Natural killer cell (primary cell): ENCODE measurements at regions not wholly inside any gene's neighbourhood (a gene's known extent, or its start where the extent isn't known, plus 50 kb on each side); places are given as distances from the start of the nearest gene placed in this dataset.

Experiments
- ATAC-seq, 3 donors: fragments of 150-1000 bp in 2 of 3; fragments of 200-7000 bp in 1 of 3; cut with Tn5 transposase; 1 replicate in 1 of 3; 2 replicates in 2 of 3; pipeline ENCODE4 v1.10.0; 2021; ENCODE audit warnings: mild to moderate bottlenecking in 2 of 3, moderate library complexity in 2 of 3
- DNase-seq, 2 donors: peaks; one replicate each; pipeline versions ENCODE4 v3.0.0 to v3.0.0-alpha.2; 2013 to 2021; ENCODE audit warnings: mixed read lengths in 1 of 2
- H3K27ac ChIP-seq: one replicate; pipeline ENCODE4 v1.5.1; 2013; ENCODE audit warnings: mild to moderate bottlenecking, low read length
- H3K27me3 ChIP-seq: one replicate; pipeline ENCODE4 v1.6.1; 2013; ENCODE audit warnings: low read length; ENCODE audit not compliant: control insufficient read depth, insufficient read depth
- H3K36me3 ChIP-seq: one replicate; pipeline ENCODE4 v1.6.1; 2013; ENCODE audit warnings: low read length; ENCODE audit not compliant: control insufficient read depth, insufficient read depth
- H3K4me1 ChIP-seq: one replicate; pipeline ENCODE4 v1.6.1; 2013; ENCODE audit warnings: low read length; ENCODE audit not compliant: control insufficient read depth, insufficient read depth
- H3K4me3 ChIP-seq: one replicate; pipeline ENCODE4 v1.5.1; 2013; ENCODE audit warnings: low read length
- H3K9me3 ChIP-seq: one replicate; pipeline ENCODE4 v1.6.1; 2013; ENCODE audit warnings: low read length; ENCODE audit not compliant: control insufficient read depth, insufficient read depth
- H3K27ac Mint-ChIP-seq, 2 donors: one replicate each; pipeline ENCODE4 v1.8.0; 2022; ENCODE audit warnings: mild to moderate bottlenecking in 2 of 2, mixed read lengths in 2 of 2, moderate library complexity in 1 of 2
- H3K27me3 Mint-ChIP-seq, 2 donors: one replicate each; pipeline ENCODE4 v1.8.0; 2022; ENCODE audit warnings: low read depth in 2 of 2, mixed read lengths in 2 of 2
- H3K36me3 Mint-ChIP-seq: one replicate; pipeline ENCODE4 v1.8.0; 2022; ENCODE audit warnings: mixed read lengths
- H3K4me1 Mint-ChIP-seq, 2 donors: one replicate each; pipeline ENCODE4 v1.8.0; 2022; ENCODE audit warnings: mixed read lengths in 2 of 2
- H3K4me3 Mint-ChIP-seq: one replicate; pipeline ENCODE4 v1.8.0; 2022; ENCODE audit warnings: mild to moderate bottlenecking, moderate library complexity, mixed read lengths
- H3K9me3 Mint-ChIP-seq, 2 donors: one replicate each; pipeline ENCODE4 v1.8.0; 2022; ENCODE audit warnings: mixed read lengths in 2 of 2
- WGBS: methylation state at CpG from one replicate; pipeline ENCODE4 v1.1.7; 2013; ENCODE audit warnings: missing lambda C conversion rate; ENCODE audit not compliant: insufficient coverage; 5-methylcytosine and 5-hydroxymethylcytosine counted together
- intact Hi-C: fragments of 100-400 bp; cut with micrococcal nuclease; formaldehyde crosslinking; loops from one replicate; pipeline ENCODE4 v1.14.2; 2022
- TF ChIP-seq, protein P1 (sequence below): fragments of 200-600 bp; IDR thresholded peaks from one replicate; pipeline ENCODE4 v1.8.0; 2022; ENCODE audit warnings: antibody characterized with exemption

DNA sequence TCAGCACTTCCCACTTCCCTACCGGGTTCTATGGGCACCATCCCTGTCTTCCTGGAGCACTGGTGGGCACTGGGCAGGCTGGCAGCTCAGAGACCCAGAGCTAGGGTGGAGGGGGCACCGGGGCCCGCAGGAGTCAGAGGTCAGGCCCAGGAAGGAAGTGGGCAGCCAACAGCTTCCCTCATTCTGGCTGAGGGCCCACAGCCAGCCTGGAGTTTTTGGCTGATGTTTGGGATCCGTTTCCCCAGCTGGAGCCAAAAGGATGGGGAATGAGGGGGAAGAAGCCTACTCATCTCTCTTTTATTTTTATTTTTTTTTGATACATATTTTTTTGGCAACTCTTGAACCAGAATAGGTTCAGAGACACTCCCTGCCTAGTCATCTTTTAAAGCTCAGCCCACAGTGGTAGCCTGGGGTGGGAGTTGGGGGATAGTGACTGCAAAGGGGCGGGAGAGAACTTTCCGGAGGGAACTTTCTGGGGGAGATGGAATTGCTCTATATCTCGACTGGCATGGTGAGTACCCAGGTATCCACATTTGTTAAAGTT is 54.2 kb upstream of the MLN start:
- H3K9me3 Mint-ChIP-seq = no peaks in the 10 kb centered on the region
- H3K36me3 ChIP-seq = no peaks in the 10 kb centered on the region
- no peaks in the 10 kb centered on the region for H3K9me3 ChIP-seq
- no peaks in the 10 kb centered on the region for H3K36me3 Mint-ChIP-seq
- H3K4me1 ChIP-seq = peaks cover 63% of the 10 kb centered on the region
- H3K4me1 Mint-ChIP-seq = peaks cover 46 to 49% of the 10 kb centered on the region in 2 donors
- TF ChIP-seq, protein P1, sequence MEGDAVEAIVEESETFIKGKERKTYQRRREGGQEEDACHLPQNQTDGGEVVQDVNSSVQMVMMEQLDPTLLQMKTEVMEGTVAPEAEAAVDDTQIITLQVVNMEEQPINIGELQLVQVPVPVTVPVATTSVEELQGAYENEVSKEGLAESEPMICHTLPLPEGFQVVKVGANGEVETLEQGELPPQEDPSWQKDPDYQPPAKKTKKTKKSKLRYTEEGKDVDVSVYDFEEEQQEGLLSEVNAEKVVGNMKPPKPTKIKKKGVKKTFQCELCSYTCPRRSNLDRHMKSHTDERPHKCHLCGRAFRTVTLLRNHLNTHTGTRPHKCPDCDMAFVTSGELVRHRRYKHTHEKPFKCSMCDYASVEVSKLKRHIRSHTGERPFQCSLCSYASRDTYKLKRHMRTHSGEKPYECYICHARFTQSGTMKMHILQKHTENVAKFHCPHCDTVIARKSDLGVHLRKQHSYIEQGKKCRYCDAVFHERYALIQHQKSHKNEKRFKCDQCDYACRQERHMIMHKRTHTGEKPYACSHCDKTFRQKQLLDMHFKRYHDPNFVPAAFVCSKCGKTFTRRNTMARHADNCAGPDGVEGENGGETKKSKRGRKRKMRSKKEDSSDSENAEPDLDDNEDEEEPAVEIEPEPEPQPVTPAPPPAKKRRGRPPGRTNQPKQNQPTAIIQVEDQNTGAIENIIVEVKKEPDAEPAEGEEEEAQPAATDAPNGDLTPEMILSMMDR = no peak
- H3K27ac Mint-ChIP-seq = no peak overlapping the region
- H3K27me3 Mint-ChIP-seq = peaks cover 59 to 64% of the 10 kb centered on the region in 2 donors
- ATAC-seq = no peak
- intact Hi-C loops = loop anchor here (2.0 kb wide), 1 partner anchor 47 kb away; no protein-coding TSS in a partner anchor
- WGBS = 6% methylated on average over 3 of the region's 7 CpGs
- H3K4me3 ChIP-seq = no peak overlapping the region
- DNase-seq = no peak
- peaks cover 93% of the 10 kb centered on the region for H3K27me3 ChIP-seq
- H3K4me3 Mint-ChIP-seq = peak overlapping the region; percentile 6
- H3K27ac ChIP-seq = no peak overlapping the region

DNA sequence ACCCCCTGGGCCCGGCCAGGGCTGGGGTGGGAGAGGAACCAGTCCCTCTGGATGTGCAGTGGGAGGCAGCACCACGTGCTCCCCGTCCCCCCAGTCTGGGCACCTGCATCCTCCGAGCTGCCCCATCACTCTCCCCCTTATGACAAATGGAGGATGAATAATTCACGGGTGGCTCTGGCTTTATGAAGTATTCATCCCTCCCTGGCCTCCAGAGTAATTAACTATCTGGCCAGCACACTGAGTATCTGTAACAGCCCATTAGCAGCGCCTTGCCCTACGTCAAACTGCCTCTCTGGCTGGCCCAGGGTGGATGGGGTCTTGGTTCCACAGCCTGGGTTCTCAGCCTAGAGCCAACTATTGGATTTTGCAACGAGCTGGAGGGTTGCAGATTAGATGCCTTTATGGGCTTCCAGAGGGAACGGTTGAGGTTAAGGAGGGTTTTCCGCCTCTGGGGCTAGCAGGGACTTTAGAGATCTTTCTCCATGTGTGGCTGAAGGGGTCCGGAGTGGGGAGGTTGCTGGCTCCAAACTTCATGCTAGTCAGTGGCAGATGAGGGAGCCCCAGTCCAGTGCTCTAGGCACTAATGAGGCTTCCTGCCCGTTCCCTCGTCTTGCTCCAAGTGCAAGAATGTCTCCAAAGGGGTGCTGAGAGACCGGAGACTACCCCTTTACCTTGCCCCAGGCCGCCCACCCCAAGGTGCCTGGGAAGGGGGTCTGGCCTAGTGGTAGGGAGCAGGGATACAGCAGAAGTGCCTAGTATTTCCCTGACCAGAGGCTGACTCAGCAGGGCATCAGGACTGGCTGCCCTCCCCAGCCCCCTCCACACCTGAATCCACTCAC is 53.5 kb upstream of the MLN start:
- no peaks in the 10 kb centered on the region for H3K36me3 ChIP-seq
- H3K27ac ChIP-seq = no peak overlapping the region
- Mint-ChIP-seq H3K27me3 (peaks cover 56 to 59% of the 10 kb centered on the region in 2 donors), H3K4me1 (peaks cover 45 to 49% of the 10 kb centered on the region in 2 donors), H3K9me3 (no peaks in the 10 kb centered on the region), H3K36me3 (no peaks in the 10 kb centered on the region), H3K4me3 (peak overlapping the region; percentile 53), H3K27ac (no peak overlapping the region)
- DNase-seq (peak in 1 of 2 donors; percentile 24), ATAC-seq (peak in 2 of 3 donors; percentile 1 to 5)
- H3K9me3 ChIP-seq = no peaks in the 10 kb centered on the region
- WGBS = 54% methylated on average over 13 of the region's 15 CpGs
- peaks cover 92% of the 10 kb centered on the region for H3K27me3 ChIP-seq
- TF ChIP-seq, protein P1 = no peak
- intact Hi-C loops = loop anchor here (2.0 kb wide), 1 partner anchor 47 kb away; no protein-coding TSS in a partner anchor
- no peak overlapping the region for H3K4me3 ChIP-seq
- H3K4me1 ChIP-seq = peaks cover 63% of the 10 kb centered on the region

DNA sequence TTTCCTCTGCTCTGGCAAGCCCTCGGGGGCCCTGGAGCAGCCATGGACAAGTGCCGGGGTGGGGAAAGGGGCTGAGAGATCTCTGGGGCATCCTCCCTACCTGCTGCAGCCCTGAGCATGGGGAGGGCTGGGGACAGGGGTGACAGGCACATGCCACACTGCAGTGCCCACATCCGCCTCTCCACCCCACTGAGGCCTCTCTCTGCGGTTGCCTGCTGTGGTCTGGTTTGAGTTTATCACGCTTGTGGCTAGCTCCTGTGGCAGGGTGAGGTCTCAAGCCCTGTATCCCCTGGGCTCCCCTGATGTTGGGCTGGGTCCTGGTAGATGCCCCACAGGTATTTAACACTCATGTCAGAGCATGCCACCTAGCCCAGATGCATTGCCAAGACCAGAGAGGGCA is 52.9 kb upstream of the MLN start:
- peaks cover 38 to 48% of the 10 kb centered on the region in 2 donors for H3K4me1 Mint-ChIP-seq
- Histone ChIP-seq H3K4me1 (peaks cover 62% of the 10 kb centered on the region), H3K27ac (no peak overlapping the region), H3K36me3 (no peaks in the 10 kb centered on the region), H3K9me3 (no peaks in the 10 kb centered on the region), H3K27me3 (peaks cover 92% of the 10 kb centered on the region), H3K4me3 (no peak overlapping the region)
- 0% methylated on average over 5 of the region's 5 CpGs for WGBS
- DNase-seq = peak; percentile 69 to 82
- H3K4me3 Mint-ChIP-seq = peak overlapping the region; percentile 57
- no peak overlapping the region for H3K27ac Mint-ChIP-seq
- intact Hi-C loops = loop anchor here (2.0 kb wide), 1 partner anchor 48 kb away; no protein-coding TSS in a partner anchor
- peaks cover 53 to 54% of the 10 kb centered on the region in 2 donors for H3K27me3 Mint-ChIP-seq
- TF ChIP-seq, protein P1 = no peak
- ATAC-seq = peak; percentile 77 to 95 (median 84)
- no peaks in the 10 kb centered on the region for H3K36me3 Mint-ChIP-seq
- H3K9me3 Mint-ChIP-seq = no peaks in the 10 kb centered on the region
